GM19455 (cell line): ENCODE measurements at regions not wholly inside any gene's neighbourhood (a gene's known extent, or its start where the extent isn't known, plus 50 kb on each side); places are given as distances from the start of the nearest gene placed in this dataset.
"Not testable (repeated sequence)": the region's sequence is repeated elsewhere in the genome, so short reads cannot be mapped to it uniquely, and the experiment has no call there.

Experiments
- ATAC-seq: cut with Tn5 transposase; IDR thresholded peaks from one replicate; pipeline ENCODE4 v1.9.1; 2021; ENCODE audit not compliant: unreplicated experiment

DNA sequence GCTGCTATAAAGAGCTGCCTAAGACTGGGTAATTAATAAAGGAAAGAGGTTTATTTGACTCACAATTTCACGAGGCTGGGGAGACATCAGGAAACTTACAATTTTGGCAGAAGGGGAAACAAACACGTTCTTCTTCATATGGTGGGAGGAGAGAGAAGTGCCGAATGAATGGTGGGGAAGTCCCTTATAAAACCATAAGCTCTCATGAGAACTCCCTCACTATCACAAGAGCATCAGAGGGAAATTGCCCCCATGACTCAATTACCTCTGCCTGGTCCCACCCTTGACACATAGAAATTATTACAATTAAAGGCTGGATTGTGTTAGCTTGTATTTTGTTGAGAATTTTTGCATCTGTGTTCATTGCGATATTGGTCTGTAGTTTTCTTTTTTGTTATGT is 460.5 kb upstream of the RAB6C start:
- ATAC-seq = no peak

DNA sequence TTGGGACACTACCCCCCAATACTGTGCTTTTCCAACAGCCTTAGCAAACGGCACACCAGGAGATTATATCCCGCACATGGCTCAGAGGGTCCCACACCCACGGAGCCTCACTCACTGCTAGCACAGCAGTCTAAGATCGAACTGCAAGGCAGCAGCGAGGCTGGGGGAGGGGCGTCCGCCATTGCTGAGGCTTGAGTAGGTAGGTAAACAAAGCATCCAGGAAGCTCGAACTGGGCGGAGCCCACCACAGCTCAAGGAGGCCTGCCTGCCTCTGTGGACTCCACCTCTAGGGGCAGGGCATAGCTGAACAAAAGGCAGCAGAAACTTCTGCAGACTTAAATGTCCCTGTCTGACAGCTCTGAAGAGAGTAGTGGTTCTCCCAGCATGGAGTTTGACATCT is 447.3 kb upstream of the RAB6C start:
- not testable (repeated sequence) for ATAC-seq

DNA sequence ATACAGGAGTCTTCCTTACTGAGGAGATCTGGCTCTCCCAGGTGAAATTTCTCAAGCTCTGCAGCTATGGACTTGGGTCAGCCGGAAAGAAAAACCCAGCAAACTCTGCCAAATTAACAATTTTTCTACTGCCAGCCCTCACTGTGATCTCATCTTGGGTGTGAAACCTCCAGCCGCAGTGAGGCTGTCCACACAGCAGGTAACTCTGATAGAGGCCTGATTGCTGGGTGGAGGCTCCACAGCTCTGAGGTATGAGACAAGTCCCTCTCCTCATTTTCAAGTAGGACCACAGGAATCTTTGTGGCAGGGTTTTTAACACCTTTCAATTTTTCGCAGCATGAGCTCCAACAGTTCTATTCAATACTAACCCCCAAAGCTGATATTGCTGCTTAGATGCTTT is 430.6 kb upstream of the RAB6C start:
- no peak for ATAC-seq

DNA sequence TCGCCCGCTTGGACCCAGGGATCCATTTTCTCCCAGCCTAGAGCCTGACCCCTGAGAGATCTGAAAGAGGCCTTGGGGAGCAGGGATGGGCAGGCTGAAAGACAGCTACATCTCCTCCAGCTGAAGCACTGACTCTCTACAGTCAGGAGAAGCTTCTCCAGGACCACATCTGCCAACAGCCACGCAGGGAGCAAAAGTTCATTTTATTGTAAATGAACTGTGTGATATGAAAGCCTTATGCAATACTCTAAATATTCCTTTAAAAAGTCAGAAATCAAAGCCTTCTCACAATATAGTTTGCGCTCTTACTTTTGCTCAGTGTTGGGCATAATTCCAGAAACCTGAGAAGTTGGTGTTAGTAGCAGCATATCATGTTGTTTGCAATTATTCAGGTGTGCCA is 428.9 kb upstream of the RAB6C start:
- no peak for ATAC-seq

DNA sequence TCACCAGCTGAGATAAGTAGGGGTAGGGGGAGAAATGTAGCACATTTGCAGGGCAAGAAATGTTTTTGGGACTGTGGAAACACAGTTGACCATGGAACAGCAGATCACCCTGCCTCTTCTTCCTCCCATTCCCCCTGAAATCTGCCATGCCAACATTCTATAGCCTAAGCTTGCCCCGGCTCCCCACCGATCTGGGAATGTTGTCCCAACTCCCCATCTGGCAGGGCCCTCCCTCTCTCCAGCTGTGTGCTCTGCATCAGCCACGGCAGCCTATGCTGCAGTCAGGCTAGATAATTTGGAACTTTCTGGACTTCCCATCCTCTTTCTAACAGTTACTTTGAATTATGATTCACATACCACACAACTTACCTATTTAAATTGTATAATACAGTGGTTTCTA is 425.1 kb upstream of the RAB6C start:
- no peak for ATAC-seq

DNA sequence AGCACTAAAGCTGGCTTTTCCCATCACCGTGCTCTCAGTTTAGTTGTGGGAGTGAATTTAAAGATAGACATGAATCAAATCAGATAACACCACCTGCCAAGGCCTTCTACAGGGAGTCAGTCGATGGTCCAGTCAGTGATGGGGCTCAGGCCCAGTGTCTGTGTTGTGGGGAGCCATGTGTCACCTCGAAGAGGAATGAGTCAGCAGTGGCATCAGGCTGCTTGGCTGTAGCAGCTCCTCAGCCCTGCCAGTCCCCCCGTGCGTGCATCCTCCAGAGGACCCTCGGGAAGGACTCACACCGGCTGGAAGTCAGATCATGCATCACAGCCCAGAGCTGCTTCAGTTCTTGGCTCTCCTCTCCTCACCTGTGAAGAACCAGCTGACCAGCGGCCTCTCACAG is 420.4 kb upstream of the RAB6C start:
- ATAC-seq = no peak

DNA sequence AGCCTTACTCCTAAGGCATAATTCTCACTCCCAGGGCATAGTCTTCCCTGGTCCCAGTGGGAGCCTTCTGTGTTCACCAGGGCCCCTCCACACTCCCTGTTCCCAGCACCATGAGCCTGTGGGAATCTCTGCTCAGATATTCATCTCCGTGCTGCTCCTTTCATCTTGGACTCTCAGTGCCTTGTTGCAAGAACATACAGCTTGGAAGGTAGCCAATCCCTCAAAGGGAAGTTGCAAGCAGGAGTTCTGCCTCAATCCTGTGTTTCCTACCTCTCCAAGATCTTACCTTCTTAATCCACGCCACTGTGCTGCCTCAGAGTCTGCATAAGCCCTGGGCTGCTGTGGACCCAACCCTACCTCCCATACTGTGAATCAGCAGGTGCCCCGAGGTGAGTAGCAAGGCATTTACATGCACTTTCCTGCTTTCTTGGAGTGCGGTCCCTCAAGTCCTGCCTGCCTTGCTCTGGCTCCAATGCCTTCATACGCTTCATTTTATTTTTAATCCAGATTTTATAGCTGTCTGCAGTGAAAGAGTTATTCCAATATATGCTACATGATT is 413.8 kb upstream of the RAB6C start:
- no peak for ATAC-seq

DNA sequence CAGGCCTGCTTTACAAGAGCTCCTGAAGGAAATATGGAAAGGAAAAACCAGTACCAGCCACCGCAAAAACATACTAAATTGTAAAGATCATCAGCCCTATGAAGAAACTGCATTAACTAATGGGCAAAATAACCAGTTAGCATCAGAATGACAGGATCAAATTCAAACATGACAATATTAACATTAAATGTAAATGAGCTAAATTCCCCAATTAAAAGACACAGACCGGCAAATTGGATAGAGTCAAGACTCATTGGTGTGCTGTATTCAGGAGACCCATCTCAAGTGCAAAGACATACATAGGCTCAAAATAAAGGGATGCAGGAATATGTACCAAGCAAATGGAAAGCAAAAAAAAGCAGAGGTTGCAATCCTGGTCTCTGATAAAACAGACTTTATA is 408.7 kb upstream of the RAB6C start:
- ATAC-seq = not testable (repeated sequence)

DNA sequence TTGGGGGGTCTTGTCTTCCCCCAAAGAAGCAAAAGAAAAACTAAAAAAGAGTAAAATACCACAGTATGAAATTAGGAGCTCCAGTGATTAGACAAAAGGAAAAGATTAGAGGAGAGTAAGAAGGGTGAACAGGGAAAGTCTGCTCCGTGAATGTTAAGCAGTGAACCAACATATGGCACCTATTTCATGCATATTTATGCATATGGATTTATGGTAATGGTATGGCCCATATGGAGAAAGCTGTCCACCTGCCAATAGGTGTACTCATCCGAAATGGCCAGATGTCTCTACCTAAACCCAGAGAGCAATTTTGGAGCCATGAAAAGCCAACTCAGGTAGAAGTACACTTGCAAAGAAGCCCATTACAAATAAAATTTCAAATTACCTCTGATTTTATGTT is 404.0 kb upstream of the RAB6C start:
- ATAC-seq = no peak

DNA sequence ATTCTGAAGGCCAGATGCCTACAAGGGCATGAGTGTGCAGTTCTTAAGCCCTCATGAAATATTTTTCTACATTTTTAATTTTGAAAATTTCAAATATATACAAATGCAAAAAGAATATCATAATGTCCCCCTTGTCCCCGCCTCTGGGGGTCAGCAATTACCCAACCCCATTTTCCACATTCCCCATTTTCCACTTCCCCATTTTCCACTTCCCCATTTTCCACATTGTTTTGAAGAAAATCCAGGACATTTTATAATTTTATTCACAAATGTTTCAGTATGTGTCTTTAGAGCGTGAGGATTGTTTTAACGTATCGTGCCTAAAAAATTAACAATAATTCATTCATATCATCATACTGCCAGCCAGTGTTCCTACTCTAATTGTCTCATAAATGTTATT is 403.6 kb upstream of the RAB6C start:
- no peak for ATAC-seq

DNA sequence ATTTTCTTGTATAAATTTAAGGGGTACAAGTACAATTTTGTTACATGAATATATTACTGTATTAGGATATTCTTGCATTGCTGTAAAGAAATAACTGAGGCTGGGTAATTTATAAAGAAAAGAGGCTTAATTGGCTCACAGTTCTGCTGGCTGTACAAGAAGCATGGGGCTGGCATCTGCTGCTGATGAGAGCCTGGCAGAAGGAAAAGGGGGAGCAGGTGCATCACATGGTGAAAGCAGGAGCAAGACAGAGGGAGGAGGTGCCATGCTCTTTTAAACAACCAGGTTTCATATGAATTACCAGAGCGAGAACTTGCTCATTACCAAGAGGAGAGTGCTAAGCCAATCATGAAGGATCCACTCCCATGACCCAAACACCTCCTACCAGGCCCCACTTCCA is 399.5 kb upstream of the RAB6C start:
- ATAC-seq = no peak

DNA sequence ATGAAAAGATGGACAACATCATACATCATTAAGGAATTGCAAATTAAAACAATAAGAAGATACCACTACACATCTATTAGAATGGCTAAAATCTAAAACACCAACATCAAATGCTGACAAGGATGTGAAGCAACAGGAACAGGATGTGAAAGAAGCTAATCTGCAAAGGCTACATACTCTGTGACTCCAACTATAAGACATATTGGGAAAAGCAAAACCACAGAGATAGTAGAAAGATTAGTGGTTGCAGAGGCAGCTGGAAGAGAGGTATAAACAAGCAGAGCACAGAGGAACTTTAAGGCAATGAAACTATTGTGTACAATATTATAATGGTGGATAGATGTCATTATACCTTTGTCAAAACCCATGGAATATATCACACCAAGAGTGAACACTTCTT is 393.7 kb upstream of the RAB6C start:
- no peak for ATAC-seq

DNA sequence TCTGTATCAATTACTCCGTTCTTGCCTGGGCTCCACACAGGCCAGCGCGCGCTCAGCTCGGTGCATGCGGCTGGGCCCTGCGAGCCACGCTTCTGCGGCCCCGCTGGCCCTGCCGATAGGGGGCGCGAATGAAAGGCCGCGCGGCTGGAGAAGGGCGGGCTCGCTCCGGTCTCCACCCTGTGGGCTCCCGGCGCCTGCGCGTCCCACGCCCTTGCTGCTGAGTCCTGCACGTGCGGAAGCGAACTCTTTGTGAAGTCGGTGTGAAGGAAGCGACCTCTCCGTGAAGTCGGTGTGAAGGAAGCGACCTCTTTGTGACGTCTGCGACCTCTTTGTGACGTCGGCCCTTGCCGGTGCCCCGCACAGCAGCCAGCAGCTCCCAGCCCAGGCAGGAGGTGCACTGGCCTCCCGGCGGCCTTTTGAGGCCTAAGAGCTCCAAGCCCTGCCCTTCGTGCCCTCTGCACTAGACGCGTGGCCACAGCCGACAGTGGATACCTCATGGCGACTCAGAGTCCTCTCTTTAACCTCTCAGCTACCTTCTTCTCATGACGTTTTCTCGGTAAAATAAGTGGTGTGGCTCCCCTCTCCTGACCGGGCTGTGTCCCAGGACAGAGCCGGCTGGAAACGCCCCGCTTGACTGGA is 391.9 kb upstream of the RAB6C start:
- no peak for ATAC-seq

DNA sequence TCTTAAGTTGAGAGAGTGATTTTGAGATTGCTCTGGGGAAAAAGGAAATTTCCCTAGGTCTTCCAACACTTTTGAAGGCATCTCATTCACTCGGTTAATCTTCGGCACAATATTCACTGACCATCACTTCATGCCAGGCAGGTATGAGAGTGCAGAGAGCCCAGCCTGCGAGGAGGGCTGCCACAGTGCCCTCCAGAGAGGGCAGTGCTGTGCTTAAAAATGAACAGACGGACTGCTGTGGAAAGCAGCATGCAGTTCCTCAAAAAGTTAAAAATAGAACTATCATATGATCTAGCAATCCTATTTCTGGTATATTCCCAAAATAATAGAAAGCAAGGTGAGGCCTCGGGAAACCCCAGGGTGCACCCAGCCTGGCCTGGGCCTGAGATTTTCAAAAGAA is 374.9 kb upstream of the RAB6C start:
- no peak for ATAC-seq

DNA sequence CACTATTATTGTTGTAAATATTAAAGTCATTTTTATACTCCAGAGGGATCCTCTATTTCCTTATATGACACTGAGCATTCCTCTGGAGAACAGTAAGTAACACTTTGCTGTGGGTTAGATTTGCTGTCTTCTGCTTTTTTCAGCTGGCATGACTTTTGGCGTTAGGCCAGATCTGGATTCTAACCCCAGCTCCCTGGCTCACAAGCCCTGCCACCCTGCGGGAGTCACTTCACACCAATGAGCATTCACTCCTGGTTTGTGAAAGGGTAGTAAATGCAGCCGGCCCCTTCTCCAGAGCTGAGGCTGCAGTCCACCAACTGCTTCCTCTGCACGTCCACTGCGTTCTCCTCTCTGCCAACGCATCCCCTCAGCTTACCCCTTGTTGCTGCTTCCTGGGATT is 373.8 kb upstream of the RAB6C start:
- ATAC-seq = no peak

DNA sequence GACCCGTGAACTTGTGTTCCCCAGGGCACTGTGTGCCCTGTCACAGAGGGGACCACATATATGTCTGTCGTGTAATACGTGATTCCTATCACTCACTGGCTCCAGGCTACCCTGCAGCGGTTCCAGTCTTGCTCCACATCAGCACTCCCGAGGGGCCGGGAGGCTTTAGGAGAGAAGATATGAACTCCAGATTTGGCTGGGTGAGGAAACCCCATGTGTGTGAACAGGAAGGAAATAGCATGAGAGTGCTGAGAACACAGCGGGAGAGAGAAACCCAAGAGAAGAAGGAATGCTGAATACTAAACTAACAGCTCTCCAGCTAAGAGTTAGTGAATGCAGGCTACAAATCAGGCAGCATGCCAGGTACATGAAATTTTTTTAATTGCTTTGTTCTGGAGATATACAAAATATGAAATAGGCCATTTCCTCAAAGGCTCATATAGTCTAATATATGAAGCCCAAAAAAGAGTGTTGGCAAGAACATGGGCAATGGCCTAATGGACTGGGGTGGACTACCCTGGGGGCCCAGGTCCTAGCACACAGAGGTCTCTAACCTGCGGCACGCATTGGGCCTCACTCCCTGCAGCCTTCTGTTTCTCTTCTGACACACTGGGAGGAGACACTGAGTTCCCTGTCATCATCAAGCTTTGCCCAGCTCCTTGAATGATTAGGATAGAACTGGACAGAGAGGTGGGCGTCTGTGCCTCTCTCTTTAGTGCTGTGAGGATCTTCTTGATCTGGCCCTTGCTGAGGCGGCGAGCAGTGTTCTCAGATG is 372.8 kb upstream of the RAB6C start:
- no peak for ATAC-seq

DNA sequence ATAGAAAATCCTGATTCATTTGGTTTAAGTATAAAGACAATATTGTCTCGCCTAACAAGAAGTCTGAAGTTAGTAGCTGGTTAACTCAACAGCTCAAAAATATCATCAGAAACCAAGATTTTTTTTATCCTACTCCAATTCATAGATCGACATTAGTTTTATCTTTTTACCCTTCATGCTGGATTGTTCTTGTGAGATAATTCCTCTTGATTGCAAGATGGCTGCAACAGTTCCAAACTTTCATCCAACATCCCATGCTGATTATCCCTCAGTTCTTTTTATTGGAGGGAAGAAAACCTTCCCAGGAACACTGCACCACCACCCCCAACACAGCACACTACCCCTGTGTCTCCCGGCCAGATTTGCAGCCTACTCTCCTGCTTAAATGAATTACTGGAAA is 370.2 kb upstream of the RAB6C start:
- ATAC-seq = no peak

DNA sequence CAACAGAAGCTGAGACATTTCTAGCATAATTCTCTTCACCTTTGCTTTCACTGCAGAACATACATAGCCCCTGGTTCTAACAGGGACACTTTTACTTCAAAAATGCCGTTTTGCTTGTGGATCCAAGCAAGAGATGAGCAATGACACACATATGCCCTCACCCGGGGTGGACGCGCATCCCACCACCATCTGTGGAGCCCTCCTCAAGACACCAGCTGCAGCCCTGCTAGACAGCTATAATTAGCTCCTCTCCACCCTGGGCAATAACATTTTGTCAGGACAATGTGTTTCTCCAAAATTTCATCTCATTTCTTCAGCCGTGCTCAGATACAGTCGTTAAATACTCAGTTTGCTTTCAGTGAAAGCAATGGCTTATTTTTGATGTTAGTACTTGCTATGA is 368.7 kb upstream of the RAB6C start:
- no peak for ATAC-seq

DNA sequence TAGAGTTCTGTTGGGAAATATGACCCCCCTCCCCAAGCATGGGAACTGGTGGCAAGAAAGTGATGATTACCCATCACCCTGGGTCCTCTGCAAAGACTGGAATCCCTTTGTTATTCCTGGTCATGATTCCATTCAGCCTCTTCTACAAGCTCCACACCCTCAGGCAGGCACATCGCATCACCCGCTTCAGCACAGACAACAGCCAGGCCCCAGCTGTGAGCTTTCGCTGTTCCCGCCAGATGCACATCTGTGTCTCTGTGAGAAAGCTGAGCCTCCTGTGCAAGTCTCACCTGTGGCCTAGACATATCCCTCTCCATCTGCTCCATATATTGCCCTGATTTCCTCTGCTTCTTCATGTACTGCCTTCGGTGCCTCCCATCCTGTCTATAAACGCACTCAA is 368.0 kb upstream of the RAB6C start:
- ATAC-seq = no peak

DNA sequence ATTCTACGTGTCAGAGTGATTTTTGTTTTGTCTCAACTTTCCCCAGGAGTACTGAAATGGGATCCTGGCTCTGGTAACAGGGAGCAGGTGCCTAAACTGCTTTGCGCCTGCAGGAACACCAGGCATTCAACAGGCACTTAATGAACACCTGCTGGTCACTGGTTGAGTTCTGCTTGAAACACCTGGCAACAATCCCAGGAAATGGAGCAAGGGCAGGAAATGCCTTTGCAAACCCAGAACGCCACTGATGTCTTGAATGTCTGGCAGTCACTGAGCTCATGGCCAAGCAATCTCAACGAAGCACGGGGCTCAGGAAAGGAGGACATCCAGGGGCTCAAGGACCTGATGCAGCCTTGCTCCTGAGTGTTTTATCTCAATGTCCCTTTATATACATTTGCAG is 360.0 kb upstream of the RAB6C start:
- ATAC-seq = no peak

DNA sequence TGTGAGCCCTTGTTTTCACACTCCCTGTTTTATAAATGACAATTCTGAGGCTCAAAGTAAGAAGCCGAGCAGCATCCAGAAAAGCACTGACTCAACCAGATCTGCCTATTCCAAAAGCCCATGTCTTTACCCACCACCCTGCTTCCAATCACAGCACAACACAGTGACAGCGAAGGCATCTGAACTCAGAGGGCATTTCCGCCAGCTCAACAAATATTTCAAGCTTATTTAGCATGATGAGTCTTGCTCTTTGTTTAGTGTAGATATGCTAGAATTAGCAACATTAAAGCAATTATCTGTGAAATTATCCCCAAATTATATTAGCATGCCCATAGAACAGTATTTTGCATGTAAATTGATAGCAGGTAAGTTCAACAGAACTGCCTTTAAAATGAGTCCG is 359.1 kb upstream of the RAB6C start:
- ATAC-seq = no peak

DNA sequence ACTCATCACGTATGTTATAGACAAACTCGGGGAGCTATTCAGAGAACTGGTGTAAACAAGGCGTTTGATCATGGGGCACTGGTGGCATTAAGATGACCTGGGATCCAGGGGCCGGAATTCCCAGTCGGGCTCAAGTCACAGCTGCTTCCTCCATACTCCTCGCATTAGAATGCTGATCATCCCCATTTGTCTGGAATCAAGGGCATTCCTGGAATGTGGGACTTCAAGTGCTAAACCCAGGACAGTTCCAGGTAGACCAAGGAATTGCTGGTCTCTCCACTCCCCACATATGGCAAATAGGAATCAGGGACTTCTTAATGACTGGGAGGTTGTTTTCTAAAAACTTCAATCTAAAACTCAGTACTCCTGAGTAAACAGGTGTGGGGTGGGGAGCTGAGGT is 355.7 kb upstream of the RAB6C start:
- ATAC-seq = no peak

DNA sequence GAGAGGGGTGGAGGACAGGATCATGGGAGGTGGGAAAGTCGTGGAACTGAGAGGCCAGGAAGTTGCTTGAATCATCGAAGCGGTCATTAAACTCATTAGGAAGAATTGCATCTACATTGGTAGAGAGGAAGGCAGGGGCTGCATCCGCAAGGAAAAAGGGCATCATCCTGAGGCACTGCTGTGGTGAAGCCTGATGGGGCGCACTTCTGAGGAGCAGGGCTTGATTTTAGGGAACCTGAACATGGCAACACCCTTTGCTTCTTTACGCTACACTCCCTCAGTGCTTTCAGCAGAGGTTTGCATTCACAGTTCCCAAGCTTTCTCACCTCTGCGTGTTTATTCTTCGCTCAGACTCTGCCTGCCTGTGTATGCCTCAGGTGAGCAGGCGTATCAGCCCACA is 352.0 kb upstream of the RAB6C start:
- no peak for ATAC-seq
